Sigmoid colon (tissue), 6 donors: ENCODE measurements at regions not wholly inside any gene's neighbourhood (a gene's known extent, or its start where the extent isn't known, plus 50 kb on each side); places are given as distances from the start of the nearest gene placed in this dataset.

Experiments used
- DNase-seq: peaks from one replicate; pipeline ENCODE4 v3.0.0-alpha.2; 2019
- H3K27ac ChIP-seq, 4 donors: fragments of 200-600 bp; sonication (generic); one replicate each; pipeline ENCODE4 v1.5.1; 2016 to 2019; ENCODE audit warnings: mild to moderate bottlenecking in 1 of 4
- H3K27me3 ChIP-seq, 3 donors: fragments of 200-600 bp; sonication (generic); one replicate each; pipeline ENCODE4 v1.5.1; 2019; ENCODE audit warnings: mild to moderate bottlenecking in 1 of 3
- H3K36me3 ChIP-seq, 4 donors: fragments of 200-600 bp; sonication (generic); one replicate each; pipeline ENCODE4 v1.5.1; 2016 to 2019
- H3K4me1 ChIP-seq, 4 donors: fragments of 200-600 bp; sonication (generic); one replicate each; pipeline ENCODE4 v1.5.1; 2017 to 2019
- H3K4me3 ChIP-seq, 4 donors: fragments of 200-600 bp; sonication (generic); one replicate each; pipeline ENCODE4 v1.5.1; 2017 to 2019; ENCODE audit warnings: mild to moderate bottlenecking in 2 of 4, moderate library complexity in 1 of 4
- H3K9me3 ChIP-seq, 4 donors: fragments of 200-600 bp in 3 of 4; sonication (generic) in 3 of 4; one replicate each; pipeline versions ENCODE4 v1.5.1 to v1.6.1; 2013 to 2019
- EP300 ChIP-seq, 4 donors: sonication (generic); formaldehyde crosslinking; IDR thresholded peaks; one replicate each; pipeline ENCODE4 v1.6.1; 2017; ENCODE audit warnings: antibody characterized with exemption in 4 of 4
- POLR2A ChIP-seq, 2 donors: fragments of 450-650 bp; IDR thresholded peaks; one replicate each; pipeline ENCODE4 v1.6.1; 2016; ENCODE audit warnings: antibody characterized with exemption in 2 of 2, mild to moderate bottlenecking in 2 of 2, moderate library complexity in 2 of 2
- POLR2AphosphoS5 ChIP-seq, 4 donors: sonication (generic); formaldehyde crosslinking; IDR thresholded peaks; one replicate each; pipeline ENCODE4 v1.6.1; 2017; ENCODE audit warnings: antibody characterized with exemption in 4 of 4
- WGBS, 2 donors: extraction: QIAGEN DNeasy Blood & Tissue Kit; methylation state at CpG; one replicate each; pipeline ENCODE4 v1.1.7; 2013; 5-methylcytosine and 5-hydroxymethylcytosine counted together
- intact Hi-C: fragments of 100-400 bp; cut with DNase I; formaldehyde crosslinking; loops from one replicate; pipeline ENCODE4 v1.15.1; 2023
- TF ChIP-seq, protein P1 (sequence below), 4 experiments: fragments of 450-650 bp in 3 of 4; fragments of 200-600 bp in 1 of 4; IDR thresholded peaks; one replicate each; pipeline ENCODE4 v1.5.1; 2016 to 2019; ENCODE audit warnings: antibody characterized with exemption in 4 of 4, mild to moderate bottlenecking in 3 of 4, moderate library complexity in 2 of 4
- donor health status: healthy with polysubstance abuse.
- donor health status: healthy.

GRCh38 chr12:24396224-24396623 is 446.8 kb upstream of the SOX5 start:
- no peak for DNase-seq
- WGBS, 2 donors = 55 to 68% methylated on average over 11 of the region's 11 CpGs
- no peaks in the 10 kb centered on the region for H3K4me1 ChIP-seq
- no peak for TF ChIP-seq POLR2AphosphoS5 (IDR thresholded peaks at IDR 0.05)
- H3K27me3 ChIP-seq = no peaks in the 10 kb centered on the region
- no peaks in the 10 kb centered on the region for H3K36me3 ChIP-seq
- no peak overlapping the region for H3K4me3 ChIP-seq
- no peak overlapping the region for H3K27ac ChIP-seq
- intact Hi-C loops = no loop called here
- no peaks in the 10 kb centered on the region for H3K9me3 ChIP-seq

DNA sequence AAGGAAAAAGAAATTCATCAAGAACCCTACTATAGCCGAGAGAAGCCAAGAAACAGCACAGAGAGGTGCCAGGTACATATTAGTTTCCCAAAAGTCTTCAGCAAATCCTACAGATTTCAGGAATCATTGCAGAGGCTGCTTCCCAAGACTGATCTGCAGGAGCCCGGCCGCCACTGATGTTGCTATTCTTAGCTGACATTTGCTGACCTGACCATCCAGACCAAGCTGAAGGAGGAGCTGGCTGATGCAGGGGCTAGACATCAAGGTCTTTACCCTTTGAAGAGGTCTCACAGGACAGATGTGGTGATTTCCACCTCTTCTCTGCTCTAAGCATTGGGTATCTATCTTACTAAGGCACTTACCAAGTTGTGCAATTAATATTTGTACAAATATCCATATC is 444.8 kb upstream of the SOX5 start:
- no peak overlapping the region for H3K4me3 ChIP-seq
- H3K4me1 ChIP-seq = no peaks in the 10 kb centered on the region
- 88 to 89% methylated on average over 3 of the region's 3 CpGs for WGBS, 2 donors
- intact Hi-C loops = no loop called here
- TF ChIP-seq POLR2AphosphoS5 (IDR thresholded peaks at IDR 0.05) (no peak), POLR2A (IDR thresholded peaks at IDR 0.05) (no peak), EP300 (IDR thresholded peaks at IDR 0.05) (no peak)
- TF ChIP-seq, protein P1, sequence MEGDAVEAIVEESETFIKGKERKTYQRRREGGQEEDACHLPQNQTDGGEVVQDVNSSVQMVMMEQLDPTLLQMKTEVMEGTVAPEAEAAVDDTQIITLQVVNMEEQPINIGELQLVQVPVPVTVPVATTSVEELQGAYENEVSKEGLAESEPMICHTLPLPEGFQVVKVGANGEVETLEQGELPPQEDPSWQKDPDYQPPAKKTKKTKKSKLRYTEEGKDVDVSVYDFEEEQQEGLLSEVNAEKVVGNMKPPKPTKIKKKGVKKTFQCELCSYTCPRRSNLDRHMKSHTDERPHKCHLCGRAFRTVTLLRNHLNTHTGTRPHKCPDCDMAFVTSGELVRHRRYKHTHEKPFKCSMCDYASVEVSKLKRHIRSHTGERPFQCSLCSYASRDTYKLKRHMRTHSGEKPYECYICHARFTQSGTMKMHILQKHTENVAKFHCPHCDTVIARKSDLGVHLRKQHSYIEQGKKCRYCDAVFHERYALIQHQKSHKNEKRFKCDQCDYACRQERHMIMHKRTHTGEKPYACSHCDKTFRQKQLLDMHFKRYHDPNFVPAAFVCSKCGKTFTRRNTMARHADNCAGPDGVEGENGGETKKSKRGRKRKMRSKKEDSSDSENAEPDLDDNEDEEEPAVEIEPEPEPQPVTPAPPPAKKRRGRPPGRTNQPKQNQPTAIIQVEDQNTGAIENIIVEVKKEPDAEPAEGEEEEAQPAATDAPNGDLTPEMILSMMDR (IDR thresholded peaks at IDR 0.05) = no peak
- H3K36me3 ChIP-seq = no peaks in the 10 kb centered on the region
- no peak for DNase-seq
- H3K27ac ChIP-seq = no peak overlapping the region
- H3K9me3 ChIP-seq = no peaks in the 10 kb centered on the region
- no peaks in the 10 kb centered on the region for H3K27me3 ChIP-seq

DNA sequence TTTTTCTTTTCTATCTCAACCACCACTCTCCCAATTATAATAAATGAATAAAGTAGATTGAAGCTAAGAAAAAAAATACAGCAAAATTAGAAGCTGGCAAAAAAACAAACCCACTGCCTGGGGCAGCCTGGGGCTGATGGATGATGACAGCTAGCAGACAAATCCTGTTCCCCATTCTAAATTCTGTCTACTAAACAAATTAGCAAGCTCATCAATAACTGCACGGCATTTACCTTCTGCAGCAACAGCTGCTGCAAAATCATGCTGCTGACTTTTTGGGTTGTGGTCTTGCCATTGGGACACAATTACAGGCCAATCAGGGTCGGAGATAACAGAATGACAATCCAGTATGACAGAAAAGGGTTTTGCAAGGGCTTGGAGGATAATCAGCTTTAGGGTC is 443.6 kb upstream of the SOX5 start:
- Histone ChIP-seq H3K27me3 (no peaks in the 10 kb centered on the region), H3K4me1 (no peaks in the 10 kb centered on the region), H3K9me3 (no peaks in the 10 kb centered on the region), H3K36me3 (no peaks in the 10 kb centered on the region), H3K4me3 (no peak overlapping the region), H3K27ac (no peak overlapping the region)
- intact Hi-C loops = no loop called here
- no peak for DNase-seq
- no peak for TF ChIP-seq EP300 (IDR thresholded peaks at IDR 0.05)
- no peak for TF ChIP-seq POLR2A (IDR thresholded peaks at IDR 0.05)
- TF ChIP-seq, protein P1 (IDR thresholded peaks at IDR 0.05) = no peak
- TF ChIP-seq POLR2AphosphoS5 (IDR thresholded peaks at IDR 0.05) = no peak
- WGBS, 2 donors = 63 to 90% methylated on average over 2 of the region's 2 CpGs

DNA sequence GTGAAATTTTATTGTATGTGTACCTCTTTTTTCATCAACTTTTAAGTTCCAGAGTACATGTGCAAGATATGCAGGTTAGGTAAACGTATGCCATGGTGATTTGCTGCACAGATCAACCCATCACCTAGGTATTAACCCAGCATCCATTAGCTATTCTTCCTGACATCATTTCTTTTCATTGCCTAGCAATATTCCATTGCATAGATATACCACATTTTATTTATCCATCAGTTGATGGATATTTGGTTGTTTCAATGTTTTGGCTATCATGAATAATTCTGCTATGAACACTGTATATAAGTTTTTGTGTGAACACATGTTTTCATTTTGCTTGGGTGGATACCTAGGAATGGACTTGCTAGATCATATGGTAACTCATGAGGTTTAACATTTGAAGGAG is 439.9 kb upstream of the SOX5 start:
- WGBS, 2 donors = 42 to 85% methylated on average over 1 of the region's 1 CpG

DNA sequence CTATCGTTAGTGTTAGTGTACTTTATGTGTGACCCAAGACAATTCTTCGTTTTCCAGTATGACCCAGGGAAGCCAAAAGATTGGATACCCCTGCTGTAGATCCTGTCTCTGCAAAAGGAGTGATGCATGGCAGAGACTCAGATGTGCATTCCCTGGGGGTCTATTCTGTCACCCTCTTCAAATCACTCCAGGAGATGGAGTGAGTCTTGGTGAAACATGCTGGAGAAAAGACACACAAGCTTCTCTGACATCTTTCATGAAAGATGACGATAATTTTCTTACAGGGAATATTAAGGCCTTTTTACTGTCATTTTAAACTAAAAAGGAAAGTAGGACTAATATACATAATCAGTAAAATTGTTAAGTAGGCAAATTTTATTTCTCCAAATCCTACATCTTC is 437.9 kb upstream of the SOX5 start:
- TF ChIP-seq POLR2AphosphoS5 (IDR thresholded peaks at IDR 0.05) (no peak), POLR2A (IDR thresholded peaks at IDR 0.05) (no peak), EP300 (IDR thresholded peaks at IDR 0.05) (no peak)
- TF ChIP-seq, protein P1 (IDR thresholded peaks at IDR 0.05) = no peak
- Histone ChIP-seq H3K9me3 (no peaks in the 10 kb centered on the region), H3K36me3 (no peaks in the 10 kb centered on the region), H3K4me3 (no peak overlapping the region), H3K27ac (no peak overlapping the region), H3K4me1 (no peaks in the 10 kb centered on the region), H3K27me3 (no peaks in the 10 kb centered on the region)
- DNase-seq = no peak
- intact Hi-C loops = no loop called here
- 88 to 93% methylated on average over 3 of the region's 3 CpGs for WGBS, 2 donors

More for the DNA sequence above, 439.9 kb upstream of the SOX5 start:
- Histone ChIP-seq H3K36me3 (no peaks in the 10 kb centered on the region), H3K27ac (no peak overlapping the region), H3K4me3 (no peak overlapping the region), H3K27me3 (no peaks in the 10 kb centered on the region), H3K4me1 (no peaks in the 10 kb centered on the region), H3K9me3 (no peaks in the 10 kb centered on the region)
- intact Hi-C loops = no loop called here
- DNase-seq = no peak
- TF ChIP-seq EP300 (IDR thresholded peaks at IDR 0.05) (no peak), POLR2A (IDR thresholded peaks at IDR 0.05) (no peak), POLR2AphosphoS5 (IDR thresholded peaks at IDR 0.05) (no peak)
- TF ChIP-seq, protein P1 (IDR thresholded peaks at IDR 0.05) = no peak
